ENCODE measurements at regions not wholly inside any gene's neighbourhood (a gene's known extent, or its start where the extent isn't known, plus 50 kb on each side); places are given as distances from the start of the nearest gene placed in this dataset.

GRCh38 chr15:70524470-70524869, 238.9 kb downstream of the UACA start:
- no peak for DNase-seq (ENCODE audit: low spot score)
- no peak for TF ChIP-seq CTCF (conservative IDR thresholded peaks at IDR 0.05; ENCODE audit: low read depth)
- ChIA-PET POLR2A (ENCODE audit: low non-redundant PET) (no interaction called here), CTCF (no interaction called here)
- no peak overlapping the region for H3K27ac ChIP-seq

GRCh38 chr15:70523616-70524015, 239.7 kb downstream of the UACA start:
- no peak for DNase-seq (ENCODE audit: low spot score)
- TF ChIP-seq CTCF (conservative IDR thresholded peaks at IDR 0.05; ENCODE audit: low read depth): no peak
- CTCF ChIA-PET: no interaction called here
- POLR2A ChIA-PET (ENCODE audit: low non-redundant PET): no interaction called here
- no peak overlapping the region for H3K27ac ChIP-seq

- H3K27ac ChIP-seq: no peak overlapping the region
- ChIA-PET CTCF (no interaction called here), POLR2A (ENCODE audit: low non-redundant PET) (no interaction called here)
- TF ChIP-seq CTCF (conservative IDR thresholded peaks at IDR 0.05; ENCODE audit: low read depth): no peak
- no peak for DNase-seq (ENCODE audit: low spot score)
Observed at GRCh38 chr15:70523192-70523591, 240.2 kb downstream of the UACA start.

- H3K27ac ChIP-seq: no peak overlapping the region
- ChIA-PET CTCF (interaction anchor here (0.6 kb wide), 1 partner anchor 55 kb away, joined by 3 read pairs; no protein-coding TSS in a partner anchor), POLR2A (ENCODE audit: low non-redundant PET) (no interaction called here)
- no peak for DNase-seq (ENCODE audit: low spot score)
- TF ChIP-seq CTCF (conservative IDR thresholded peaks at IDR 0.05; ENCODE audit: low read depth): no peak
Observed at GRCh38 chr15:70522323-70522966, 240.9 kb downstream of the UACA start.

GRCh38 chr15:70521576-70522322, 241.6 kb downstream of the UACA start:
- ChIA-PET CTCF (interaction anchor here (0.6 to 0.7 kb wide), 2 partner anchors 54 to 90 kb away, joined by 3 read pairs; no protein-coding TSS in a partner anchor), POLR2A (ENCODE audit: low non-redundant PET) (no interaction called here)
- H3K27ac ChIP-seq: no peak overlapping the region
- TF ChIP-seq CTCF (conservative IDR thresholded peaks at IDR 0.05; ENCODE audit: low read depth): no peak
- no peak for DNase-seq (ENCODE audit: low spot score)

GRCh38 chr15:70519616-70520015, 243.7 kb downstream of the UACA start:
- no peak overlapping the region for H3K27ac ChIP-seq
- POLR2A ChIA-PET (ENCODE audit: low non-redundant PET): no interaction called here
- CTCF ChIA-PET: interaction anchor here (0.5 kb wide), 1 partner anchor 40 kb away, joined by 4 read pairs; no protein-coding TSS in a partner anchor
- no peak for TF ChIP-seq CTCF (conservative IDR thresholded peaks at IDR 0.05; ENCODE audit: low read depth)
- no peak for DNase-seq (ENCODE audit: low spot score)
